PFSK-1 (cell line): ENCODE measurements at regions not wholly inside any gene's neighbourhood (a gene's known extent, or its start where the extent isn't known, plus 50 kb on each side); places are given as distances from the start of the nearest gene placed in this dataset.

Experiments used
- FOXP2 ChIP-seq: optimal IDR thresholded peaks from 2 replicates; pipeline ENCODE3; 2011; ENCODE audit warnings: borderline replicate concordance, control low read depth, inconsistent platforms; ENCODE audit not compliant: insufficient read depth; ENCODE audit errors: extremely low read length, extremely low read depth
- POLR2AphosphoS5 ChIP-seq: IDR thresholded peaks from 2 replicates; pipeline ENCODE4 v1.6.1; 2012; ENCODE audit warnings: low read depth, mild to moderate bottlenecking, control low read depth, low read length, moderate library complexity
- REST ChIP-seq, 2 experiments: IDR thresholded peaks; 2 replicates each; pipeline versions ENCODE4 v1.6.1 to v1.8.0; 2011 to 2012; ENCODE audit warnings: low read depth in 2 of 2, low read length in 2 of 2, control low read depth in 1 of 2, inconsistent platforms in 1 of 2, mild to moderate bottlenecking in 1 of 2, moderate library complexity in 1 of 2; ENCODE audit not compliant: insufficient read depth in 1 of 2
- SIN3A ChIP-seq: IDR thresholded peaks from 2 replicates; pipeline ENCODE4 v1.6.1; 2012; ENCODE audit warnings: mild to moderate bottlenecking, low read length, moderate library complexity, borderline replicate concordance; ENCODE audit not compliant: insufficient read depth
- TAF1 ChIP-seq: IDR thresholded peaks from 2 replicates; pipeline ENCODE4 v1.6.1; 2012; ENCODE audit warnings: low read length, control low read depth, borderline replicate concordance; ENCODE audit not compliant: insufficient read depth

DNA sequence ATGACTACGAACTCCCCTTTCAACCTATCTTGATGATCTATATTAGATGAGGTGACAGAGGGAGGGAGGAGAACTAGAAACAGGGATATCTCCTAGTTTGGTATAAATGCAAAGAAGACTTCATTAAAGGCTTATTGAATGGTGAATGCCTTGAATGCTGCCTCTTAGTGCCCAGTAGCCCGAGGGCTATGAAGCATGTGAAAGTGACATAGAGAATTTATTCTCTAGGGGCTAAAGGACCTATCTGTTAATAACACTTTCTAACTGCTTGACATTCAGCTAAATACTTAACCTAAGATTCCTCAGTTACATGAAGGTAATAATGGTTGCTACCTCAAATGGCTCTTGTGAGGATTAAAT is 764.1 kb downstream of the LTN1 start:
- TF ChIP-seq FOXP2 (no peak), POLR2AphosphoS5 (no peak), TAF1 (no peak), REST (IDR thresholded peaks at IDR 0.05; ENCODE audit: insufficient read depth in 1 of 2, low read depth in 2 of 2, low read length in 2 of 2) (no peak), SIN3A (no peak)

- TF ChIP-seq POLR2AphosphoS5 = no peak
- no peak for TF ChIP-seq SIN3A
- no peak for TF ChIP-seq REST (IDR thresholded peaks at IDR 0.05; ENCODE audit: insufficient read depth in 1 of 2, low read depth in 2 of 2, low read length in 2 of 2)
- no peak for TF ChIP-seq TAF1
- no peak for TF ChIP-seq FOXP2
Measured at GRCh38 chr21:28227881-28228635, 764.6 kb downstream of the LTN1 start.

DNA sequence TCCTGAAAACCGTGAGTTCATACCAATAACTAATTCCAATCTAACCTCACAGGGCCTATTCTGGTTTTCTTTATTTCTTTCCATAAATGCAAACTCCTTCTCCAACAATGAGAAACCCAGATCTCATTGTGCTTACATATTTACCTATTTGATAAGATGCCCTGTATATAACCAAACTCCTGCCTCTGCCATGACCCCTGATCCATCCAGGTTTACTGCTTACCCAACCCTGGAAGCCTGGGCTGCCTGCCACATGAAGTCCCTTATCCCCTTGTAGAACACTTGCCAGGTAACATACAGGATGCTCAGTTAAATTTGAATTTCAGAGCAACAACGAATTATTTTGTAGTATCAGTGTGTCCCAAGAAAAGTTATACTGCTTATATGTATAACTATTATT is 766.1 kb downstream of the LTN1 start:
- TF ChIP-seq POLR2AphosphoS5 (no peak), TAF1 (no peak), FOXP2 (no peak), SIN3A (no peak), REST (IDR thresholded peaks at IDR 0.05; ENCODE audit: insufficient read depth in 1 of 2, low read depth in 2 of 2, low read length in 2 of 2) (no peak)

DNA sequence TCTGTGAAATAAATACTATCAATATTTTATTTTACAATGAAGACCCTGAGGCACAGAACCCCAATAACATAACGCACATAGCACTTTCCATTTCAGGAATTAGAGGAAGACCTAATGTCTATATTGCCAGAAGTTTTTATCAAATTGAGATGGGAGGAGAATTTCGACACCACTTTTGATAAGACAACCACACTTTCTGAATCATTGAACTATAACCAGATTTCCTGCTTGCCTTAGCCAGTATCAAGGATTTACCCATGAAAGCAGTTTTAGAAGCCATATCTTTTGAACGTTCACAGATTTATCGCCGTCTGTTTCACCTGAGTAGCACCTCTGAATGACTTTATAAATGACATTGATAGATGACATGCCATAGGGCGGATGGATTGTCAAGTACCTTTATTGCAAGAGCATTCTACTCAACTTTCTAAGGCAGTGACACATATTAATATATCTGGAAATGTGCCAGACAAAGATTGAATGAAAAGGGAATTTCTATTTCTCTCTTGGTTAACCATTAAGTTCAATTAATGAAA is 768.4 kb downstream of the LTN1 start:
- TF ChIP-seq TAF1 = no peak
- TF ChIP-seq POLR2AphosphoS5 = no peak
- no peak for TF ChIP-seq REST (IDR thresholded peaks at IDR 0.05; ENCODE audit: insufficient read depth in 1 of 2, low read depth in 2 of 2, low read length in 2 of 2)
- TF ChIP-seq FOXP2 = no peak
- no peak for TF ChIP-seq SIN3A
